Limb (tissue), 2 donors: ENCODE measurements at regions not wholly inside any gene's neighbourhood (a gene's known extent, or its start where the extent isn't known, plus 50 kb on each side); places are given as distances from the start of the nearest gene placed in this dataset.
"Not testable (repeated sequence)": the region's sequence is repeated elsewhere in the genome, so short reads cannot be mapped to it uniquely, and the experiment has no call there.

Experiments used
- DNase-seq, 2 donors: peaks; one replicate each; pipeline ENCODE4 v3.0.0-alpha.2; 2016; ENCODE audit errors: extremely low spot score in 2 of 2

DNA sequence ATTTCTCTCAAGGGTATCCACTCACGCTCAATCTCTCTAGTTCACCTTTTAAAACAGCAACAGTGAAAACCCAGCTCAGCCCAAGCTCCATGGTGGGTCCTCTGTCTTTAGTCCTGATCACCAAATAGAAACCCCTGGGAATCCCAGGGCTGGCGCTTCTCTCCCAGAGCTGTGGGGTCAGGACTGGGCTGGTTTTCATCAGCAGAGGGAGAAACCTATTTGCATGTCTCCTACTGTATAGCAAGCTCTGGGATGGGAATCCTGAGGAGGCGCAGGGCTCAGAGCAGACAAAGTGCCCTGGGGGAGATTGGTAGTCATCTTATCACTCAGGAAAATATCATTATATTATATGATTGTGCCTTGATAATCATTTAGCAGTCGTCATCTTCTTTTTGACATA lies 843.1 kb downstream of the TMEM121 start:
- not testable (repeated sequence) for DNase-seq

- DNase-seq = no peak
Measured at GRCh38 chr14:106372870-106373652, 846.7 kb downstream of the TMEM121 start.

DNA sequence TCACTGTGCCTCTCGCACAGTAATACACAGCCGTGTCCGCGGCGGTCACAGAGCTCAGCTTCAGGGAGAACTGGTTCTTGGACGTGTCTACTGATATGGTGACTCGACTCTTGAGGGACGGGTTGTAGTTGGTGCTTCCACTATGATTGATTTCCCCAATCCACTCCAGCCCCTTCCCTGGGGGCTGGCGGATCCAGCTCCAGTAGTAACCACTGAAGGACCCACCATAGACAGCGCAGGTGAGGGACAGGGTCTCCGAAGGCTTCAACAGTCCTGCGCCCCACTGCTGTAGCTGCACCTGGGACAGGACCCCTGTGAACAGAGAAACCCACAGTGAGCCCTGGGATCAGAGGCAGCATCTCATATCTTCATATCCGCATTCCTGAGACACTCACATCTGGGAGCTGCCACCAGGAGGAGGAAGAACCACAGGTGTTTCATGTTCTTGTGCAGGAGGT lies 847.3 kb downstream of the TMEM121 start:
- not testable (repeated sequence) for DNase-seq

- no peak for DNase-seq
Measured at GRCh38 chr14:106377432-106377831, 851.0 kb downstream of the TMEM121 start.

- DNase-seq = no peak
Measured at GRCh38 chr14:106378191-106378590, 851.8 kb downstream of the TMEM121 start.

- DNase-seq = no peak
Measured at GRCh38 chr14:106380740-106381139, 854.4 kb downstream of the TMEM121 start.

- DNase-seq = not testable (repeated sequence)
Measured at GRCh38 chr14:106389186-106389585, 862.8 kb downstream of the TMEM121 start.

DNA sequence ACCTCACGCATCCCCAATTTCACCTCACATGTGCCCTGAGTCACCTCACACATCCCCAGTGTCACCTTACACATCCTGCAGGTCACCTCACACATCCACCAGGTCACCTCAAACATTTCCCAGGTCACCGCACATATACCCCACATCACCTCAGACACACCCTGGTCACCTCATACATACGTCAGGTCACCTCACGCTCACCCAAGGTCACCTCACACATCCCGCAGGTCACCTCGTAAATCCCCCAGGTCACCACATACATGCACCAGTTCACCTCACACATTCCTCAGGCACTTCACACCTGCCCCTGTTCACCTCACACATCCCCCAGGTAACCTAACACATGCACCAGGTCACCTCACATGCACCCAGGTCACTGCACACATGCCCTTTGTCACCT lies 864.0 kb downstream of the TMEM121 start:
- no peak for DNase-seq

- DNase-seq = no peak
Measured at GRCh38 chr14:106390947-106391346, 864.6 kb downstream of the TMEM121 start.

DNA sequence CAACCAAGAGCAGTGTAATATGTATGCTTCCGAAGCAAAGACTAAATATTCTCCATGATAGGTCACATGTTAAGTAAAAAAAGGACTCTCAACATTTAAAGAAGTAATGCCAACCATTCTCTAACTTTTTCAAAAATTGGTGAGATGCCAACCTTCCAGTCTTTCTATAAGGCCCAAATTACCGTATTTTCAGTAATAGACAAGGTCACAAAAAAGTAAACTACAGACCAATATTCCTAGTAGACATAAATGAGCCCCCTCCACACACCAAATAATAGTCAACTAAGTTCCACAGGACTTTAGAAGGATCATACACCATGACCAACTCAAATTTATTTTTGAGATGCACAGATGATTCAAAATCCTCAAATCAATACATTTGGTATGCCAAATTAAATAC lies 867.4 kb downstream of the TMEM121 start:
- DNase-seq = no peak

- no peak for DNase-seq
Measured at GRCh38 chr14:106395456-106396050, 869.2 kb downstream of the TMEM121 start.

DNA sequence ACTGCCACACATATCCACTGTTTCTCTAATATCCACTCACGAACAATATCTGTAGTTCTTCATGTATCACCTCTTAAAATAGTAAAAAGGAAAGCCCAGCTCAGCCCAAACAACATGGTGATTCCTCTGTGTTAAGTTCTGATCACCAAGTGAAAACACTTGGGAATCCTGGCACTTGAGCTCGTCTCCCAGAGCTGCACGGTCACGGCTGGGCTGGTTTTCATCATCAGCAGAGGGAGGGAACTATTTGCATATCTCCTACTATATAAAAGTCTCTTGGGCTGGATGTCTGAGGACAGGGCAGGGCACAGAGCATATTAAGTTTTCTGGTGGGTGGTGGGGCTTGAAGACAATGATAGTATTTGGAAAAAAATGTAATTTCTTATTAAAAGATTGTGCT lies 870.6 kb downstream of the TMEM121 start:
- DNase-seq = no peak

DNA sequence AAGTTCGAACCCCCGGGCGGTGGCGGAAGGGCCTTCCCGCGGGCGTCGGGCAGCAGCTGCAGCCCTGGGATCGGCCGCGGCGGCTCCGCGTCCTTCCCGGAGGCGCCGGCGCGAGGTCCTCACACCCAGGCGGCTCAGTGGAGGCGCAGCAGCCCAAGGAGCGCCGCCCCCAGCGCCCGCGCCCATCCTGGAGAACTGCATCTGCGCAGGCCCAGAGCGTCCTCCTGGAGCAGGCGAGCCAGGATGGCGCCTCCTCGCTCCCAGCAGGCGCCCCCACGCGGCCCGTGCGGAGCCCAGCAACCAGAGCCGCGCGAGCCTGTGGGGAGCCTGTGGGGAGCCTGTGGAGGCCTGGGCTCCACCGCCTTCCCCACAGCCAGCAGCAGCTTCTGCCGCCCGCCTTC lies 872.5 kb downstream of the TMEM121 start:
- not testable (repeated sequence) for DNase-seq

GRCh38 chr14:106401316-106401715 lies 874.9 kb downstream of the TMEM121 start:
- DNase-seq = not testable (repeated sequence)

DNA sequence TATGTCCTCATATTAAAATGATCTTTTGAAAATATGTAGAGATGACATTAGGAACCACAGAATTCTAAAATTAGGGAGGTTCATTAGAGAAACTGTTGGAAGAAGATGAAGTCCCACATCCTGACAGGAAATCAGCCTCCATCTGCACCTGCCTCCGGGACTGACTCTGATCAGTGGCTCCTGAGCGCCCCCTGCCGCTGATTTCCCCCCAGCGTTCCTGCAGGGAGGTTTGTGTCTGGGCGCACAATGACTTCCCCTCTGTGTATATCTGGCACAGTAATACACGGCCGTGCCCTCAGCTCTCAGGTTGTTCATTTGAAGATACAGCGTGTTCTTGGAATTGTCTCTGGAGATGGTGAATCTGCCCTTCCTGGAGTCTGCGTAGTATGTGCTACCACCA lies 883.8 kb downstream of the TMEM121 start:
- not testable (repeated sequence) for DNase-seq

GRCh38 chr14:106414464-106414863 lies 888.1 kb downstream of the TMEM121 start:
- no peak for DNase-seq

- peak in 1 of 2 donors; percentile 30 for DNase-seq
Measured at GRCh38 chr14:106417224-106418049, 891.1 kb downstream of the TMEM121 start.

GRCh38 chr14:106419376-106419965 lies 893.1 kb downstream of the TMEM121 start:
- DNase-seq = no peak

DNA sequence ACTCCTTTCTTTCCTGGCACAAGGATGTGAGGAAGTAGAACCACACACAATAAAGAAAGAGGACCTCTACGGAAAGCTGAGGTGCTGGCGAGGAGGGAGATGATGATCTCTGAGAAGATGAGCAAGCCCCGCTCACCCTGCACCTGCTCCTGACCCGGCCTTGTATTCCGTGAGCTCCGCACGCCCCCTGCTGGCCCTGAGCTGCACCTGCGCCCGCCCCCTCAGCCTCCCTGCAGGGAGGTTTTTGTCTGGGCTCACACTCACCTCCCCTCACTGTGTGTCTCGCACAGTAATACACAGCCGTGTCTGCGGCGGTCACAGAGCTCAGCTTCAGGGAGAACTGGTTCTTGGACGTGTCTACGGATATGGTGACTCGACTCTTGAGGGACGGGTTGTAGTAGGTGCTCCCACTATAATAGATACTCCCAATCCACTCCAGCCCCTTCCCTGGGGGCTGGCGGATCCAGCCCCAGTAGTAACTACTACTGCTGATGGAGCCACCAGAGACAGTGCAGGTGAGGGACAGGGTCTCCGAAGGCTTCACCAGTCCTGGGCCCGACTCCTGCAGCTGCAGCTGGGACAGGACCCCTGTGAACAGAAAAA lies 895.1 kb downstream of the TMEM121 start:
- not testable (repeated sequence) for DNase-seq

DNA sequence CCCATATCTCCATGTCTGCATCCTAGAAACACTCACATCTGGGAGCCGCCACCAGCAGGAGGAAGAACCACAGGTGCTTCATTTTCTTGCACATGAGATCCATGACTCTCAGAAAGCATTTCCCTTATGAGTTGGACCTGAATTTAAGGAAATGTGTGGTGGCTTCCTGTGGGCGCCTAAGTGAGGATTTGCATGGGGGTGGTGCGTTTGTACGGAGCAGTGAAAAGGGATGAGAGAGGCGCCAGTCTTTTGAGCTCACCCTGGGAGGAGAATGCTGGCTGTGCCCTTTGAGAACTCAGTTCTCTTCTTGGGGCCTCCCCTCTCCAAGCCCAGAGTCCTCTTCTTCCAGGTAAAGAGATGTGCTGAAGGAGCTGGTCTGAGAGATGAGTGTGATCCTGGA lies 895.7 kb downstream of the TMEM121 start:
- no peak for DNase-seq

DNA sequence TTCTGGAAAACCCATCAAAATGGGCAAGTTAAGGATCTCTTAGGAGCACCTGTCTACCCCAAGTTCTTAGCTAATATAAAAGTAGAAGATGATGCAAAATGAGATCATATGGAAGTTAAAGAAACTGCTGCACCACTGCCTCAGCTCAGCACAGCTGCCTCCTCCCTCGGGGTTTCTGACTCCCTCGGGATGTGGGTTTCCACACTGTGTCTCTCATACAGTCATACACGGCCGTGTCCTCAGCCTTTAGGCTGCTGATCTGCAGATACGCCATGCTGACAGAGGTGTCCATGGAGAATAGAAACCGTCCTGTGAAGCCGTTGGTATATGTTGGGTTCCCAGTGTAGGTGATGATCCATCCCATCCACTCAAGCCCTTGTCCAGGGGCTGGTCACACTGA lies 898.8 kb downstream of the TMEM121 start:
- not testable (repeated sequence) for DNase-seq
